ENCODE measurements at regions not wholly inside any gene's neighbourhood (a gene's known extent, or its start where the extent isn't known, plus 50 kb on each side); places are given as distances from the start of the nearest gene placed in this dataset.

DNA sequence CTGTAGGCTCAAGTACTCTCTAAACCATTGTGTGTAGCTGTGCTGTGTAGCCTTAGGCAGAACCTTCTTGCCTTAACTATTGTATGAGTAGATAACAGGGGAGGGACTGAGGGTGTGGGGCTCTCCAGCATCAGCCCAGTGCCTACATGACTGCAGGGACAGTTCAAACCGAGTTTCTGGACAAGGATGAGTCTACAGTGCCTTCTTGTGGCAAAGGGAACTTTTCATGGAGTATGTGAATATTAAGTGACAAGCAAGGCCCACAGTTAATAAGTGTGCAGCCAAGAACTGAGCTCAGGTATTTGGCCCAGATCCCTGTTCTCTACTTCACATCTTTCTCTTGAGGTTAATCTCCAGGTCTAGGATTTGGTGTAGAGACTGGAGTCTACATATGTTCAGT is 424.4 kb upstream of the LARGE1 start:
- TF ChIP-seq, protein P1, sequence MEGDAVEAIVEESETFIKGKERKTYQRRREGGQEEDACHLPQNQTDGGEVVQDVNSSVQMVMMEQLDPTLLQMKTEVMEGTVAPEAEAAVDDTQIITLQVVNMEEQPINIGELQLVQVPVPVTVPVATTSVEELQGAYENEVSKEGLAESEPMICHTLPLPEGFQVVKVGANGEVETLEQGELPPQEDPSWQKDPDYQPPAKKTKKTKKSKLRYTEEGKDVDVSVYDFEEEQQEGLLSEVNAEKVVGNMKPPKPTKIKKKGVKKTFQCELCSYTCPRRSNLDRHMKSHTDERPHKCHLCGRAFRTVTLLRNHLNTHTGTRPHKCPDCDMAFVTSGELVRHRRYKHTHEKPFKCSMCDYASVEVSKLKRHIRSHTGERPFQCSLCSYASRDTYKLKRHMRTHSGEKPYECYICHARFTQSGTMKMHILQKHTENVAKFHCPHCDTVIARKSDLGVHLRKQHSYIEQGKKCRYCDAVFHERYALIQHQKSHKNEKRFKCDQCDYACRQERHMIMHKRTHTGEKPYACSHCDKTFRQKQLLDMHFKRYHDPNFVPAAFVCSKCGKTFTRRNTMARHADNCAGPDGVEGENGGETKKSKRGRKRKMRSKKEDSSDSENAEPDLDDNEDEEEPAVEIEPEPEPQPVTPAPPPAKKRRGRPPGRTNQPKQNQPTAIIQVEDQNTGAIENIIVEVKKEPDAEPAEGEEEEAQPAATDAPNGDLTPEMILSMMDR (IDR thresholded peaks at IDR 0.05): no peak
- TF ChIP-seq EZH2 (IDR thresholded peaks at IDR 0.05; ENCODE audit: borderline replicate concordance, insufficient read depth, low read depth, low read length, poor library complexity, severe bottlenecking): no peak

All from B cell (primary cell).